ENCODE measurements at regions not wholly inside any gene's neighbourhood (a gene's known extent, or its start where the extent isn't known, plus 50 kb on each side); places are given as distances from the start of the nearest gene placed in this dataset.

DNA sequence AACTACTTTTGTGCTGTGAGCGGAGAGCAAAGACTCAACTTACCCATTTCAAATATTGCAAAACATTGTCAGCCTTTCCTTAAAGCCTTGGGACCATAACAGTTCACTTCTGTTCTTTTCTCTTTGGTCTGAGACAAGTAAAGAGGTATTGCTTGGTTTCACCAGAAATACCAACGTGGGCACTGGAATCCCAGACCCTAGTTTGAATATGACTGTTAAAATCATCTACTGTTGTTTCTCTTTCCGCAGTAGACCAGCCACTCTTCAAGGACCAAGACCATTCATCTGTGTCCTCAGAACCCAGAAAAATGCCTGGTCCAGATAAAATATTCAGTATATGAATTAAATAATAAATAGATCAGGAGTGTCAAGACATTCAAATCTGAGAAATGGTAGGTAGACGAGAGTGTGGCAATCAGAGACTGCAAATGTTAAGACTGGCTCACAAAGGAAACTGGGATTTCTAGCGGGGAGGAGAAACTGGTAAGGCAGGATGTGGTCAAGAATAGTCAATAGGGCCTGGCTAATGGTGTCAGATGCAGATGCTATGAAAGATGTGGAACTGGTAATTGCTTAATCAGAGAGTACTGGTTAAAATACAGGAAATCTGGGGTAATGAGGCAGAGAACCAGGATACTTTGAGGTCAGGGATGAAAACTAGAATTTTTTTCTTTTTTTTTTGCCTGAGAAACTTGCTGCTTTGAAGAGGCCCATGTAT lies 82.1 kb upstream of the IL33 start:
- Histone ChIP-seq H3F3A (replicated peaks; ENCODE audit: low read depth) (no peaks in the 10 kb centered on the region), H2AFZ (no peak overlapping the region), H3K27ac (ENCODE audit: low read depth) (no peak overlapping the region), H3K4me2 (no peak overlapping the region), H3K9me2 (ENCODE audit: insufficient read depth) (peaks cover 13% of the 10 kb centered on the region), H3K4me3 (no peak overlapping the region), H3K27me3 (ENCODE audit: insufficient read depth) (no peaks in the 10 kb centered on the region), H3K79me2 (replicated peaks; ENCODE audit: insufficient read depth) (no peaks in the 10 kb centered on the region), H4K20me1 (replicated peaks; ENCODE audit: insufficient read depth) (no peaks in the 10 kb centered on the region), H3K36me3 (ENCODE audit: insufficient read depth) (no peaks in the 10 kb centered on the region), H3K4me1 (ENCODE audit: insufficient read depth) (no peaks in the 10 kb centered on the region)
- Mint-ChIP-seq H3K4me1 (peaks cover 4% of the 10 kb centered on the region), H3K9me3 (peaks cover 19% of the 10 kb centered on the region), H3K36me3 (ENCODE audit: low read depth) (peaks cover 15% of the 10 kb centered on the region; the same call in 2 of the 3 replicates), H3K4me3 (no peak overlapping the region), H3K27me3 (ENCODE audit: insufficient read depth, low read depth, poor library complexity) (no peaks in the 10 kb centered on the region), H3K27ac (no peak overlapping the region)
- no peak for DNase-seq (ENCODE audit: low spot score)
- ATAC-seq, result no peak
- TF ChIP-seq, protein P1, sequence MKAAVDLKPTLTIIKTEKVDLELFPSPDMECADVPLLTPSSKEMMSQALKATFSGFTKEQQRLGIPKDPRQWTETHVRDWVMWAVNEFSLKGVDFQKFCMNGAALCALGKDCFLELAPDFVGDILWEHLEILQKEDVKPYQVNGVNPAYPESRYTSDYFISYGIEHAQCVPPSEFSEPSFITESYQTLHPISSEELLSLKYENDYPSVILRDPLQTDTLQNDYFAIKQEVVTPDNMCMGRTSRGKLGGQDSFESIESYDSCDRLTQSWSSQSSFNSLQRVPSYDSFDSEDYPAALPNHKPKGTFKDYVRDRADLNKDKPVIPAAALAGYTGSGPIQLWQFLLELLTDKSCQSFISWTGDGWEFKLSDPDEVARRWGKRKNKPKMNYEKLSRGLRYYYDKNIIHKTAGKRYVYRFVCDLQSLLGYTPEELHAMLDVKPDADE (IDR thresholded peaks at IDR 0.05), result no peak
- TF ChIP-seq, protein P2, sequence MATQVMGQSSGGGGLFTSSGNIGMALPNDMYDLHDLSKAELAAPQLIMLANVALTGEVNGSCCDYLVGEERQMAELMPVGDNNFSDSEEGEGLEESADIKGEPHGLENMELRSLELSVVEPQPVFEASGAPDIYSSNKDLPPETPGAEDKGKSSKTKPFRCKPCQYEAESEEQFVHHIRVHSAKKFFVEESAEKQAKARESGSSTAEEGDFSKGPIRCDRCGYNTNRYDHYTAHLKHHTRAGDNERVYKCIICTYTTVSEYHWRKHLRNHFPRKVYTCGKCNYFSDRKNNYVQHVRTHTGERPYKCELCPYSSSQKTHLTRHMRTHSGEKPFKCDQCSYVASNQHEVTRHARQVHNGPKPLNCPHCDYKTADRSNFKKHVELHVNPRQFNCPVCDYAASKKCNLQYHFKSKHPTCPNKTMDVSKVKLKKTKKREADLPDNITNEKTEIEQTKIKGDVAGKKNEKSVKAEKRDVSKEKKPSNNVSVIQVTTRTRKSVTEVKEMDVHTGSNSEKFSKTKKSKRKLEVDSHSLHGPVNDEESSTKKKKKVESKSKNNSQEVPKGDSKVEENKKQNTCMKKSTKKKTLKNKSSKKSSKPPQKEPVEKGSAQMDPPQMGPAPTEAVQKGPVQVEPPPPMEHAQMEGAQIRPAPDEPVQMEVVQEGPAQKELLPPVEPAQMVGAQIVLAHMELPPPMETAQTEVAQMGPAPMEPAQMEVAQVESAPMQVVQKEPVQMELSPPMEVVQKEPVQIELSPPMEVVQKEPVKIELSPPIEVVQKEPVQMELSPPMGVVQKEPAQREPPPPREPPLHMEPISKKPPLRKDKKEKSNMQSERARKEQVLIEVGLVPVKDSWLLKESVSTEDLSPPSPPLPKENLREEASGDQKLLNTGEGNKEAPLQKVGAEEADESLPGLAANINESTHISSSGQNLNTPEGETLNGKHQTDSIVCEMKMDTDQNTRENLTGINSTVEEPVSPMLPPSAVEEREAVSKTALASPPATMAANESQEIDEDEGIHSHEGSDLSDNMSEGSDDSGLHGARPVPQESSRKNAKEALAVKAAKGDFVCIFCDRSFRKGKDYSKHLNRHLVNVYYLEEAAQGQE (IDR thresholded peaks at IDR 0.05; ENCODE audit: unreplicated experiment), result no peak
- TF ChIP-seq POLR2AphosphoS5 (IDR thresholded peaks at IDR 0.05; ENCODE audit: low read depth), result no peak
- TF ChIP-seq, protein P3, sequence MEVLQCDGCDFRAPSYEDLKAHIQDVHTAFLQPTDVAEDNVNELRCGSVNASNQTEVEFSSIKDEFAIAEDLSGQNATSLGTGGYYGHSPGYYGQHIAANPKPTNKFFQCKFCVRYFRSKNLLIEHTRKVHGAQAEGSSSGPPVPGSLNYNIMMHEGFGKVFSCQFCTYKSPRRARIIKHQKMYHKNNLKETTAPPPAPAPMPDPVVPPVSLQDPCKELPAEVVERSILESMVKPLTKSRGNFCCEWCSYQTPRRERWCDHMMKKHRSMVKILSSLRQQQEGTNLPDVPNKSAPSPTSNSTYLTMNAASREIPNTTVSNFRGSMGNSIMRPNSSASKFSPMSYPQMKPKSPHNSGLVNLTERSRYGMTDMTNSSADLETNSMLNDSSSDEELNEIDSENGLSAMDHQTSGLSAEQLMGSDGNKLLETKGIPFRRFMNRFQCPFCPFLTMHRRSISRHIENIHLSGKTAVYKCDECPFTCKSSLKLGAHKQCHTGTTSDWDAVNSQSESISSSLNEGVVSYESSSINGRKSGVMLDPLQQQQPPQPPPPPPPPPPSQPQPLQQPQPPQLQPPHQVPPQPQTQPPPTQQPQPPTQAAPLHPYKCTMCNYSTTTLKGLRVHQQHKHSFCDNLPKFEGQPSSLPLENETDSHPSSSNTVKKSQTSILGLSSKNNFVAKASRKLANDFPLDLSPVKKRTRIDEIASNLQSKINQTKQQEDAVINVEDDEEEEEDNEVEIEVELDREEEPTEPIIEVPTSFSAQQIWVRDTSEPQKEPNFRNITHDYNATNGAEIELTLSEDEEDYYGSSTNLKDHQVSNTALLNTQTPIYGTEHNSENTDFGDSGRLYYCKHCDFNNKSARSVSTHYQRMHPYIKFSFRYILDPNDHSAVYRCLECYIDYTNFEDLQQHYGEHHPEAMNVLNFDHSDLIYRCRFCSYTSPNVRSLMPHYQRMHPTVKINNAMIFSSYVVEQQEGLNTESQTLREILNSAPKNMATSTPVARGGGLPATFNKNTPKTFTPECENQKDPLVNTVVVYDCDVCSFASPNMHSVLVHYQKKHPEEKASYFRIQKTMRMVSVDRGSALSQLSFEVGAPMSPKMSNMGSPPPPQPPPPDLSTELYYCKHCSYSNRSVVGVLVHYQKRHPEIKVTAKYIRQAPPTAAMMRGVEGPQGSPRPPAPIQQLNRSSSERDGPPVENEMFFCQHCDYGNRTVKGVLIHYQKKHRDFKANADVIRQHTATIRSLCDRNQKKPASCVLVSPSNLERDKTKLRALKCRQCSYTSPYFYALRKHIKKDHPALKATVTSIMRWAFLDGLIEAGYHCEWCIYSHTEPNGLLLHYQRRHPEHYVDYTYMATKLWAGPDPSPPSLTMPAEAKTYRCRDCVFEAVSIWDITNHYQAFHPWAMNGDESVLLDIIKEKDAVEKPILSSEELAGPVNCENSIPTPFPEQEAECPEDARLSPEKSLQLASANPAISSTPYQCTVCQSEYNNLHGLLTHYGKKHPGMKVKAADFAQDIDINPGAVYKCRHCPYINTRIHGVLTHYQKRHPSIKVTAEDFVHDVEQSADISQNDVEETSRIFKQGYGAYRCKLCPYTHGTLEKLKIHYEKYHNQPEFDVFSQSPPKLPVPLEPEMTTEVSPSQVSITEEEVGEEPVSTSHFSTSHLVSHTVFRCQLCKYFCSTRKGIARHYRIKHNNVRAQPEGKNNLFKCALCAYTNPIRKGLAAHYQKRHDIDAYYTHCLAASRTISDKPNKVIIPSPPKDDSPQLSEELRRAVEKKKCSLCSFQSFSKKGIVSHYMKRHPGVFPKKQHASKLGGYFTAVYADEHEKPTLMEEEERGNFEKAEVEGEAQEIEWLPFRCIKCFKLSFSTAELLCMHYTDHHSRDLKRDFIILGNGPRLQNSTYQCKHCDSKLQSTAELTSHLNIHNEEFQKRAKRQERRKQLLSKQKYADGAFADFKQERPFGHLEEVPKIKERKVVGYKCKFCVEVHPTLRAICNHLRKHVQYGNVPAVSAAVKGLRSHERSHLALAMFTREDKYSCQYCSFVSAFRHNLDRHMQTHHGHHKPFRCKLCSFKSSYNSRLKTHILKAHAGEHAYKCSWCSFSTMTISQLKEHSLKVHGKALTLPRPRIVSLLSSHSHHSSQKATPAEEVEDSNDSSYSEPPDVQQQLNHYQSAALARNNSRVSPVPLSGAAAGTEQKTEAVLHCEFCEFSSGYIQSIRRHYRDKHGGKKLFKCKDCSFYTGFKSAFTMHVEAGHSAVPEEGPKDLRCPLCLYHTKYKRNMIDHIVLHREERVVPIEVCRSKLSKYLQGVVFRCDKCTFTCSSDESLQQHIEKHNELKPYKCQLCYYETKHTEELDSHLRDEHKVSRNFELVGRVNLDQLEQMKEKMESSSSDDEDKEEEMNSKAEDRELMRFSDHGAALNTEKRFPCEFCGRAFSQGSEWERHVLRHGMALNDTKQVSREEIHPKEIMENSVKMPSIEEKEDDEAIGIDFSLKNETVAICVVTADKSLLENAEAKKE (CRISPR knock-in tag; IDR thresholded peaks at IDR 0.05), result no peak
- TF ChIP-seq, protein P4, sequence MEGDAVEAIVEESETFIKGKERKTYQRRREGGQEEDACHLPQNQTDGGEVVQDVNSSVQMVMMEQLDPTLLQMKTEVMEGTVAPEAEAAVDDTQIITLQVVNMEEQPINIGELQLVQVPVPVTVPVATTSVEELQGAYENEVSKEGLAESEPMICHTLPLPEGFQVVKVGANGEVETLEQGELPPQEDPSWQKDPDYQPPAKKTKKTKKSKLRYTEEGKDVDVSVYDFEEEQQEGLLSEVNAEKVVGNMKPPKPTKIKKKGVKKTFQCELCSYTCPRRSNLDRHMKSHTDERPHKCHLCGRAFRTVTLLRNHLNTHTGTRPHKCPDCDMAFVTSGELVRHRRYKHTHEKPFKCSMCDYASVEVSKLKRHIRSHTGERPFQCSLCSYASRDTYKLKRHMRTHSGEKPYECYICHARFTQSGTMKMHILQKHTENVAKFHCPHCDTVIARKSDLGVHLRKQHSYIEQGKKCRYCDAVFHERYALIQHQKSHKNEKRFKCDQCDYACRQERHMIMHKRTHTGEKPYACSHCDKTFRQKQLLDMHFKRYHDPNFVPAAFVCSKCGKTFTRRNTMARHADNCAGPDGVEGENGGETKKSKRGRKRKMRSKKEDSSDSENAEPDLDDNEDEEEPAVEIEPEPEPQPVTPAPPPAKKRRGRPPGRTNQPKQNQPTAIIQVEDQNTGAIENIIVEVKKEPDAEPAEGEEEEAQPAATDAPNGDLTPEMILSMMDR (conservative IDR thresholded peaks at IDR 0.05; ENCODE audit: low read depth in 2 of 2), result no peak
- TF ChIP-seq NANOG (IDR thresholded peaks at IDR 0.05; ENCODE audit: borderline replicate concordance), result no peak
- TF ChIP-seq JUNB (IDR thresholded peaks at IDR 0.05; ENCODE audit: unreplicated experiment), result no peak
- no peak for TF ChIP-seq CREB1 (CRISPR knock-in tag; IDR thresholded peaks at IDR 0.05; ENCODE audit: low read depth)
- TF ChIP-seq EZH2 (IDR thresholded peaks at IDR 0.05; ENCODE audit: low read depth, unreplicated experiment), result no peak
- TF ChIP-seq EZH2phosphoT487 (IDR thresholded peaks at IDR 0.05; ENCODE audit: unreplicated experiment), result no peak
- no peak for TF ChIP-seq ZNF114 (CRISPR knock-in tag; IDR thresholded peaks at IDR 0.05)
- no peak for TF ChIP-seq ZNF331 (CRISPR knock-in tag; IDR thresholded peaks at IDR 0.05; ENCODE audit: low read depth)
- TF ChIP-seq STAT1 (IDR thresholded peaks at IDR 0.05; ENCODE audit: unreplicated experiment), result no peak

Data from GM23338 (cell line).